GM18526 (cell line): ENCODE measurements at regions not wholly inside any gene's neighbourhood (a gene's known extent, or its start where the extent isn't known, plus 50 kb on each side); places are given as distances from the start of the nearest gene placed in this dataset.

Experiments used
- POLR2A ChIP-seq: IDR thresholded peaks from 3 replicates; pipeline ENCODE4 v1.6.1; 2011; ENCODE audit not compliant: insufficient read length; ENCODE audit errors: extremely low read depth

- TF ChIP-seq POLR2A, result no peak
These were observed 191.9 kb upstream of the IL12A start for GRCh38 chr3:159796744-159797143.

- no peak for TF ChIP-seq POLR2A
These were observed 190.9 kb upstream of the IL12A start for GRCh38 chr3:159797771-159798170.

GRCh38 chr3:159798951-159799350 lies 189.7 kb upstream of the IL12A start:
- no peak for TF ChIP-seq POLR2A

GRCh38 chr3:159800434-159801155 lies 188.0 kb upstream of the IL12A start:
- no peak for TF ChIP-seq POLR2A

GRCh38 chr3:159802864-159803263 lies 185.8 kb upstream of the IL12A start:
- no peak for TF ChIP-seq POLR2A

- TF ChIP-seq POLR2A, result no peak
These were observed 185.2 kb upstream of the IL12A start for GRCh38 chr3:159803459-159803858.

GRCh38 chr3:159804726-159805410 lies 183.8 kb upstream of the IL12A start:
- no peak for TF ChIP-seq POLR2A

GRCh38 chr3:159805411-159805772 lies 183.2 kb upstream of the IL12A start:
- TF ChIP-seq POLR2A, result no peak

- TF ChIP-seq POLR2A, result no peak
These were observed 182.2 kb upstream of the IL12A start for GRCh38 chr3:159806412-159806811.

- TF ChIP-seq POLR2A, result no peak
These were observed 181.2 kb upstream of the IL12A start for GRCh38 chr3:159807137-159808040.

- TF ChIP-seq POLR2A, result no peak
These were observed 174.7 kb upstream of the IL12A start for GRCh38 chr3:159813822-159814531.

- TF ChIP-seq POLR2A, result no peak
These were observed 172.1 kb upstream of the IL12A start for GRCh38 chr3:159816512-159816911.

GRCh38 chr3:159817126-159817525 lies 171.5 kb upstream of the IL12A start:
- TF ChIP-seq POLR2A, result no peak

GRCh38 chr3:159817571-159817970 lies 171.1 kb upstream of the IL12A start:
- TF ChIP-seq POLR2A, result no peak

GRCh38 chr3:159818399-159818798 lies 170.2 kb upstream of the IL12A start:
- no peak for TF ChIP-seq POLR2A
